Sigmoid colon (tissue), 6 donors: ENCODE measurements at regions not wholly inside any gene's neighbourhood (a gene's known extent, or its start where the extent isn't known, plus 50 kb on each side); places are given as distances from the start of the nearest gene placed in this dataset.

Experiments
- DNase-seq: peaks from one replicate; pipeline ENCODE4 v3.0.0-alpha.2; 2019
- H3K27ac ChIP-seq, 4 donors: fragments of 200-600 bp; sonication (generic); one replicate each; pipeline ENCODE4 v1.5.1; 2016 to 2019; ENCODE audit warnings: mild to moderate bottlenecking in 1 of 4
- H3K27me3 ChIP-seq, 3 donors: fragments of 200-600 bp; sonication (generic); one replicate each; pipeline ENCODE4 v1.5.1; 2019; ENCODE audit warnings: mild to moderate bottlenecking in 1 of 3
- H3K36me3 ChIP-seq, 4 donors: fragments of 200-600 bp; sonication (generic); one replicate each; pipeline ENCODE4 v1.5.1; 2016 to 2019
- H3K4me1 ChIP-seq, 4 donors: fragments of 200-600 bp; sonication (generic); one replicate each; pipeline ENCODE4 v1.5.1; 2017 to 2019
- H3K4me3 ChIP-seq, 4 donors: fragments of 200-600 bp; sonication (generic); one replicate each; pipeline ENCODE4 v1.5.1; 2017 to 2019; ENCODE audit warnings: mild to moderate bottlenecking in 2 of 4, moderate library complexity in 1 of 4
- H3K9me3 ChIP-seq, 4 donors: fragments of 200-600 bp in 3 of 4; sonication (generic) in 3 of 4; one replicate each; pipeline versions ENCODE4 v1.5.1 to v1.6.1; 2013 to 2019
- EP300 ChIP-seq, 4 donors: sonication (generic); formaldehyde crosslinking; IDR thresholded peaks; one replicate each; pipeline ENCODE4 v1.6.1; 2017; ENCODE audit warnings: antibody characterized with exemption in 4 of 4
- POLR2A ChIP-seq, 2 donors: fragments of 450-650 bp; IDR thresholded peaks; one replicate each; pipeline ENCODE4 v1.6.1; 2016; ENCODE audit warnings: antibody characterized with exemption in 2 of 2, mild to moderate bottlenecking in 2 of 2, moderate library complexity in 2 of 2
- POLR2AphosphoS5 ChIP-seq, 4 donors: sonication (generic); formaldehyde crosslinking; IDR thresholded peaks; one replicate each; pipeline ENCODE4 v1.6.1; 2017; ENCODE audit warnings: antibody characterized with exemption in 4 of 4
- WGBS, 2 donors: extraction: QIAGEN DNeasy Blood & Tissue Kit; methylation state at CpG; one replicate each; pipeline ENCODE4 v1.1.7; 2013; 5-methylcytosine and 5-hydroxymethylcytosine counted together
- intact Hi-C: fragments of 100-400 bp; cut with DNase I; formaldehyde crosslinking; loops from one replicate; pipeline ENCODE4 v1.15.1; 2023
- TF ChIP-seq, protein P1 (sequence below), 4 experiments: fragments of 450-650 bp in 3 of 4; fragments of 200-600 bp in 1 of 4; IDR thresholded peaks; one replicate each; pipeline ENCODE4 v1.5.1; 2016 to 2019; ENCODE audit warnings: antibody characterized with exemption in 4 of 4, mild to moderate bottlenecking in 3 of 4, moderate library complexity in 2 of 4
- donor health status: healthy with polysubstance abuse.
- donor health status: healthy.

DNA sequence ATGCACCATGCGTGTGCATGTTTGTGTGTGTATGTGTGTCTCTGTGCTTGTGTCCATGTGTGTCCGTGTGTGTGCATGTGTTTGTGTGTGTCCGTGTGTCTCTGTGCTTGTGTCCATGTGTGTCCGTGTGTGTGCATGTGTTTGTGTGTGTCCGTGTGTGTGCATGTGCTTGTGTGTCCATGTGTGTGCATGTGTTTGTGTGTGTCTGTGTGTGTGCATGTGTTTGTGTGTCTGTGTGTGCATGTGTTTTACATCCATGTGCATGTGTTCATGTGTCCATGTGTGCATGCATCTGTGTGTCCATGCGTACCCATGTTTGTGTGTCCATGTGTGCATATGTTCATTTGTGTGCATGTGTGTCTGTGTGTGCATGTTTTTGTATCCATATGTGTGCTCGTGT is 100.5 kb downstream of the LBH start:
- intact Hi-C loops, result no loop called here

DNA sequence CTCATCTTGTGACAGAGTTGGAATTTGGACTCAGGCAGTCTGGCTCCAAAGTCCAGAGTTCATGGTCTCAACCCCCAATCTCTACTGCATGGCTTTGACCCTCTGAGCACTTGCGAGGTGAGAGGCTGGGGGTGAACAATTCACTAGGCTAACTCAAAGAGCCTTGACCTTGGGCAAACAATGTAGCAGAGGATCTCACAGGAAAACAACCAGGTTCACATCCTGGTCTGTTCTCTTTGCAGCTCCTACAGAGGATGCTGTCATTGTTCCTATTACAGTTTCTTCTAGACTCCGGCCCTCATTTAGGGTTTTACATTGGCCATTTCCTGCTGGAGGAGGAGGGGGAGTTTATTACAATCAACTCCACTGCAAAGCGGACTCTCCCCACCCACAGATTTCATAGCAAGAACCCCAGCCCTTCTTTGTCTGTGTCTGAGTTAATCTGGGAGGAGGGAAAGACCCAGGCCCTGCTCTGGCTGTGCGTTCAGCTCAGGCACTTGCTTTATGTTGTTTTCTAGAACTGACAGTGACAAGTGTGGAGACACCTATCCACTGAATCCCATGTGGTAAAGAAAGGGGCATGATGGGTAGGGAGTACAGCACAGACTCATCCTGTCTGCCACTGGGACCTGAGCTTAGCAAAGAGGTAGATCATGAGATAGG is 101.6 kb downstream of the LBH start:
- no peak overlapping the region for H3K4me3 ChIP-seq
- no peaks in the 10 kb centered on the region for H3K27me3 ChIP-seq
- WGBS, 2 donors, result 65 to 82% methylated on average over 4 of the region's 4 CpGs
- H3K4me1 ChIP-seq, result peaks cover 0 to 6% (median 3%) of the 10 kb centered on the region in 4 donors
- H3K27ac ChIP-seq, result no peak overlapping the region
- no peaks in the 10 kb centered on the region for H3K36me3 ChIP-seq
- no peak for TF ChIP-seq EP300 (IDR thresholded peaks at IDR 0.05)
- no peak for TF ChIP-seq POLR2AphosphoS5 (IDR thresholded peaks at IDR 0.05)
- TF ChIP-seq, protein P1, sequence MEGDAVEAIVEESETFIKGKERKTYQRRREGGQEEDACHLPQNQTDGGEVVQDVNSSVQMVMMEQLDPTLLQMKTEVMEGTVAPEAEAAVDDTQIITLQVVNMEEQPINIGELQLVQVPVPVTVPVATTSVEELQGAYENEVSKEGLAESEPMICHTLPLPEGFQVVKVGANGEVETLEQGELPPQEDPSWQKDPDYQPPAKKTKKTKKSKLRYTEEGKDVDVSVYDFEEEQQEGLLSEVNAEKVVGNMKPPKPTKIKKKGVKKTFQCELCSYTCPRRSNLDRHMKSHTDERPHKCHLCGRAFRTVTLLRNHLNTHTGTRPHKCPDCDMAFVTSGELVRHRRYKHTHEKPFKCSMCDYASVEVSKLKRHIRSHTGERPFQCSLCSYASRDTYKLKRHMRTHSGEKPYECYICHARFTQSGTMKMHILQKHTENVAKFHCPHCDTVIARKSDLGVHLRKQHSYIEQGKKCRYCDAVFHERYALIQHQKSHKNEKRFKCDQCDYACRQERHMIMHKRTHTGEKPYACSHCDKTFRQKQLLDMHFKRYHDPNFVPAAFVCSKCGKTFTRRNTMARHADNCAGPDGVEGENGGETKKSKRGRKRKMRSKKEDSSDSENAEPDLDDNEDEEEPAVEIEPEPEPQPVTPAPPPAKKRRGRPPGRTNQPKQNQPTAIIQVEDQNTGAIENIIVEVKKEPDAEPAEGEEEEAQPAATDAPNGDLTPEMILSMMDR (IDR thresholded peaks at IDR 0.05), result no peak
- no peak for TF ChIP-seq POLR2A (IDR thresholded peaks at IDR 0.05)
- intact Hi-C loops, result no loop called here
- DNase-seq, result no peak
- no peaks in the 10 kb centered on the region for H3K9me3 ChIP-seq

More for the DNA sequence above, 100.5 kb downstream of the LBH start:
- H3K4me3 ChIP-seq, result no peak overlapping the region
- H3K4me1 ChIP-seq, result peaks cover 0 to 6% (median 3%) of the 10 kb centered on the region in 4 donors
- WGBS, 2 donors, result 90 to 97% methylated on average over 7 of the region's 7 CpGs
- H3K27ac ChIP-seq, result no peak overlapping the region
- H3K9me3 ChIP-seq, result no peaks in the 10 kb centered on the region
- no peaks in the 10 kb centered on the region for H3K36me3 ChIP-seq
- TF ChIP-seq POLR2A (IDR thresholded peaks at IDR 0.05) (no peak), POLR2AphosphoS5 (IDR thresholded peaks at IDR 0.05) (no peak), EP300 (IDR thresholded peaks at IDR 0.05) (no peak)
- TF ChIP-seq, protein P1 (IDR thresholded peaks at IDR 0.05), result no peak
- no peaks in the 10 kb centered on the region for H3K27me3 ChIP-seq
- DNase-seq, result no peak

DNA sequence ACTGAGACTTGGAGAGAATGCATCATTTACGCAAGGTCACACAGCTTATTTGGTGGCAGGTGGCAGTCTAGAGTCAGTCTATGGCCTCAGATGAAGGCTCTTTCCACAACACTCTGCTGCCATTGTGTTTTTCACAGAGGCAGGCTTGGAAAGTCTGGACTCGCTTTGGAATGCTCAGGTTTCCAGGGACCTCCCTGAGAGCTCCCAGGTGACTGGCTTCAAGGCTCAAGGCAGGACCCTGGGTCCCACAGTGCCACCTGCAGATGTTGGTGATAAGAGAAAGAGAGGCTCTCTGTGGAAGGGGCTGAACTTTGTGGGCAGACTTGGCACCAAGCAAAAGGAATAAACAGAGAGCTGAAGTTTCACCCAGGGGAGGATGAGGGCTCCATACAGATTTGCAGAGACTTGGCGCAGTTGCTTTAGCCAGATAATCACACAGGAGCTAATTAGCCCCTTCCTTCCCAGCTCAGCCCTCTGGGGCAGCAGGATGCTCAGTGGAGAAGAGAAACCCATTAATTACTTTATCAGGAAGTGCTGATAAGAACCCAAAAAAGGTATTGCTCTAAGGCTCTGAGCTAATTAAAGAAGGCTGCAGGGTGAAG is 103.5 kb downstream of the LBH start:
- intact Hi-C loops, result no loop called here
- Histone ChIP-seq H3K27ac (no peak overlapping the region), H3K4me3 (no peak overlapping the region), H3K4me1 (peaks cover 0 to 6% (median 3%) of the 10 kb centered on the region in 4 donors), H3K27me3 (no peaks in the 10 kb centered on the region), H3K36me3 (no peaks in the 10 kb centered on the region), H3K9me3 (no peaks in the 10 kb centered on the region)
- DNase-seq, result no peak
- WGBS, 2 donors, result 73 to 88% methylated on average over 3 of the region's 3 CpGs
- TF ChIP-seq POLR2AphosphoS5 (IDR thresholded peaks at IDR 0.05) (no peak), POLR2A (IDR thresholded peaks at IDR 0.05) (no peak), EP300 (IDR thresholded peaks at IDR 0.05) (no peak)
- TF ChIP-seq, protein P1 (IDR thresholded peaks at IDR 0.05), result no peak

DNA sequence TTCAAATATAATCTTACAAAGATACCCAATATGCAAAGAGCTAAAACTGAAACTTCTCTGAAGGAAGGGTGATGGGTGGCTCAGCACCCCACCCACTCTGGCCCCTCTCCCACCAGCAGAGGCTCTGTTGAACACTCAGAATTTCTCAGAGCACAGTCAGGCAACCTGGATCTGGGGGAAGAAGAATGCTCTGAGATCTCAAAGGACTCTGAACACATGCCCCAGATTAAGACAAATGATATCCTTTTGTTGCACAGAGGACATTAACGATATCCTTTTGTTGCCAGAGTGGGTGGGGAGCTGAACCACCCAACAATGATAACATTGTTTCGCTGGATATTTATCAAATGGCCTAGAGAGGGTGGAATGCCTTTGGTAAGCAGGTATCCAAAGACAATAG is 104.8 kb downstream of the LBH start:
- H3K27me3 ChIP-seq, result no peaks in the 10 kb centered on the region
- intact Hi-C loops, result no loop called here
- WGBS, 2 donors, result 18 to 57% methylated on average over 2 of the region's 2 CpGs
- H3K27ac ChIP-seq, result no peak overlapping the region
- H3K36me3 ChIP-seq, result no peaks in the 10 kb centered on the region
- H3K9me3 ChIP-seq, result no peaks in the 10 kb centered on the region
- peaks cover 0 to 6% (median 3%) of the 10 kb centered on the region in 4 donors for H3K4me1 ChIP-seq
- no peak overlapping the region for H3K4me3 ChIP-seq
- TF ChIP-seq, protein P1 (IDR thresholded peaks at IDR 0.05), result no peak
- no peak for TF ChIP-seq POLR2A (IDR thresholded peaks at IDR 0.05)
- TF ChIP-seq EP300 (IDR thresholded peaks at IDR 0.05), result no peak
- TF ChIP-seq POLR2AphosphoS5 (IDR thresholded peaks at IDR 0.05), result no peak
- no peak for DNase-seq
